ENCODE measurements at regions not wholly inside any gene's neighbourhood (a gene's known extent, or its start where the extent isn't known, plus 50 kb on each side); places are given as distances from the start of the nearest gene placed in this dataset.

GRCh38 chr20:50277460-50278376 lies 87.1 kb downstream of the CEBPB start:
- Mint-ChIP-seq H3K27ac (ENCODE audit: unreplicated experiment) (peak overlapping the region; percentile 12), H3K36me3 (ENCODE audit: insufficient read depth, unreplicated experiment) (peaks cover 5% of the 10 kb centered on the region), H3K27me3 (ENCODE audit: unreplicated experiment) (no peaks in the 10 kb centered on the region), H3K9me3 (ENCODE audit: low read depth, unreplicated experiment) (no peaks in the 10 kb centered on the region), H3K4me3 (ENCODE audit: low read depth, unreplicated experiment) (no peak overlapping the region), H3K4me1 (ENCODE audit: low read depth, unreplicated experiment) (peaks cover 45% of the 10 kb centered on the region)
- CTCF ChIA-PET, result no interaction called here
- intact Hi-C loops (cut with micrococcal nuclease; ENCODE audit: unreplicated experiment), result no loop called here
- DNase-seq, result no peak
- TF ChIP-seq CTCF (IDR thresholded peaks at IDR 0.05; ENCODE audit: unreplicated experiment), result no peak
- BruUV-seq (replicated peaks), result no TSS peak

DNA sequence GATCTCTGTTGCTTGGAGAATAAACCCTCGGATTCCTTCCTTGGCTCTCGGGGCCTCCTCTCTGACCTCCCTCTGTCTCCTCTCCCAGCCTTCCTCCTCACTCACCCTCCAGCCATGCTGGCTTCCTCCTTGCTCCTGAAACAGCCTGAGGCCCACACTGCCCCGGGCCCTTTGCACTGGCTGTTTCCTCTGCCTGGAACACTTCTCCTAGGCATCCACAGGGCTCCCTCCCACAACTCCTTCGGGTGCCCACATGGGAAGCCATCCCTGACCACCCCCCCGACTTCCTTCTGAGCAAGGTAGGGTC lies 87.7 kb downstream of the CEBPB start:
- no peak overlapping the region for H3K4me3 Mint-ChIP-seq (ENCODE audit: low read depth, unreplicated experiment)
- CTCF ChIA-PET, result no interaction called here
- H3K36me3 Mint-ChIP-seq (ENCODE audit: insufficient read depth, unreplicated experiment), result peaks cover 5% of the 10 kb centered on the region
- DNase-seq, result no peak
- no peaks in the 10 kb centered on the region for H3K9me3 Mint-ChIP-seq (ENCODE audit: low read depth, unreplicated experiment)
- no peaks in the 10 kb centered on the region for H3K27me3 Mint-ChIP-seq (ENCODE audit: unreplicated experiment)
- intact Hi-C loops (cut with micrococcal nuclease; ENCODE audit: unreplicated experiment), result no loop called here
- no TSS peak for BruUV-seq (replicated peaks)
- H3K4me1 Mint-ChIP-seq (ENCODE audit: low read depth, unreplicated experiment), result peaks cover 45% of the 10 kb centered on the region
- peak overlapping the region; percentile 12 for H3K27ac Mint-ChIP-seq (ENCODE audit: unreplicated experiment)
- TF ChIP-seq CTCF (IDR thresholded peaks at IDR 0.05; ENCODE audit: unreplicated experiment), result no peak

DNA sequence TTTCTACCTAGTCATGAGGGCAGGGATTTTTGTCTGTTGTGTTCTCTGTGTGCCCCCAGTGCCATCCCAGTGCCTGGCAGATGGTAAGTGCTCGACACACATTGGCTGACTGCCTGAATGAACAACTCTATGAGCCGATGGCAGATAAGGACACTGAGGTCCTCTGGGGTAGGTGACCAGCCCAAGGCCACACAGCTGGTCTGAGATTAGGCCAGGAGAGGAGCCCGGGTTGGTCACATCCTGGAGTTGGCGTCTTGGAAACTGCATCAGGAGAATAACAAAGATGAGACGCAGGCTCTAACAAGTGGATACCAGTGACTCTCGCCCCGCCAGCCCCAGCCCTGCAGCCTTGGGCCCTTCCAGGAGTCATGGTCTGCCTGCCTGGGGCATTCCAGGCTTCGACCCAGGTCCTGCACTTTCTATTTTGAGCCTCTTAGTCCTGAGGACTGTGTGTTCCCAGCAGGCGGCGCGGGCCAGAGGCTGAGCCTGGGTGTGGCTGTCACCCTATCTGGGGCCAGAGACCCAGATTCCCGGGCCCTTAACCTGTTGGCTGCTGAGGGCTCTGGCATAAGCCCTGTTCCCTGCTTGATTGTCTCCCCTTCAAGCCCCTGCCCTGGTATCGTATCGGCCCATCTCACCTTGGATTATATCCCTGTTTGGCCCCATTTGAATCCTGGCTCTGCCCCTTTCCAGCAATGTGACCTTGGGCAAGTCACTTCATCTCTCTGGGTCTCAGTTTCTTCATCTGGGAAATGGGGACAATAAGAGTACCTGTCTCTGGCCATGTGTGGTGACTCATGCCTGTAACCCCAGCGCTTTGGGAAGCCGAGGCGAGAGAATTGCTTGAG lies 88.3 kb downstream of the CEBPB start:
- Mint-ChIP-seq H3K4me1 (ENCODE audit: low read depth, unreplicated experiment) (peaks cover 43% of the 10 kb centered on the region), H3K27ac (ENCODE audit: unreplicated experiment) (peak overlapping the region; percentile 12), H3K36me3 (ENCODE audit: insufficient read depth, unreplicated experiment) (peaks cover 5% of the 10 kb centered on the region), H3K27me3 (ENCODE audit: unreplicated experiment) (no peaks in the 10 kb centered on the region), H3K4me3 (ENCODE audit: low read depth, unreplicated experiment) (no peak overlapping the region), H3K9me3 (ENCODE audit: low read depth, unreplicated experiment) (no peaks in the 10 kb centered on the region)
- CTCF ChIA-PET, result interaction anchor here (0.6 kb wide), 1 partner anchor 176 kb away, joined by 3 read pairs; no protein-coding TSS in a partner anchor
- BruUV-seq (replicated peaks), result no TSS peak
- peak; percentile 77 for TF ChIP-seq CTCF (IDR thresholded peaks at IDR 0.05; ENCODE audit: unreplicated experiment)
- peak; percentile 88 for DNase-seq
- intact Hi-C loops (cut with micrococcal nuclease; ENCODE audit: unreplicated experiment), result no loop called here

- H3K9me3 Mint-ChIP-seq (ENCODE audit: low read depth, unreplicated experiment), result no peaks in the 10 kb centered on the region
- peaks cover 52% of the 10 kb centered on the region for H3K4me1 Mint-ChIP-seq (ENCODE audit: low read depth, unreplicated experiment)
- H3K27ac Mint-ChIP-seq (ENCODE audit: unreplicated experiment), result no peak overlapping the region
- no peak overlapping the region for H3K4me3 Mint-ChIP-seq (ENCODE audit: low read depth, unreplicated experiment)
- CTCF ChIA-PET, result no interaction called here
- DNase-seq, result no peak
- no peaks in the 10 kb centered on the region for H3K27me3 Mint-ChIP-seq (ENCODE audit: unreplicated experiment)
- no peak for TF ChIP-seq CTCF (IDR thresholded peaks at IDR 0.05; ENCODE audit: unreplicated experiment)
- no TSS peak for BruUV-seq (replicated peaks)
- intact Hi-C loops (cut with micrococcal nuclease; ENCODE audit: unreplicated experiment), result no loop called here
- H3K36me3 Mint-ChIP-seq (ENCODE audit: insufficient read depth, unreplicated experiment), result peaks cover 13% of the 10 kb centered on the region
Measured at GRCh38 chr20:50279988-50280850, 89.6 kb downstream of the CEBPB start.
